Ovary (tissue), 7 donors: ENCODE measurements at regions not wholly inside any gene's neighbourhood (a gene's known extent, or its start where the extent isn't known, plus 50 kb on each side); places are given as distances from the start of the nearest gene placed in this dataset. TPM values are rescaled to one million over a fixed set of nuclear protein-coding genes. Genes with fewer than 3 reads are reported as not detected.

Source experiments
- DNase-seq, 5 donors: peaks; one replicate each; pipeline ENCODE4 v3.0.0-alpha.2; 2019 to 2020
- H3K27ac ChIP-seq, 2 donors: fragments of 200-600 bp; one replicate each; pipeline versions ENCODE4 v1.5.1 to v1.8.0; 2019 to 2022
- H3K27me3 ChIP-seq: fragments of 200-600 bp; one replicate; pipeline ENCODE4 v1.8.0; 2022
- H3K36me3 ChIP-seq: fragments of 200-600 bp; sonication (generic); one replicate; pipeline ENCODE4 v1.5.1; 2019
- H3K4me1 ChIP-seq: one replicate; pipeline ENCODE4 v1.8.1; 2013; ENCODE audit warnings: mild to moderate bottlenecking, moderate library complexity; ENCODE audit not compliant: insufficient read depth
- H3K4me3 ChIP-seq: fragments of 200-600 bp; sonication (generic); one replicate; pipeline ENCODE4 v1.5.1; 2017
- H3K9me3 ChIP-seq, 2 donors: fragments of 200-600 bp in 1 of 2; sonication (generic) in 1 of 2; one replicate each; pipeline versions ENCODE4 v1.5.1 to v1.8.1; 2013 to 2019; ENCODE audit warnings: mild to moderate bottlenecking in 1 of 2, moderate library complexity in 1 of 2
- EP300 ChIP-seq: sonication (generic); formaldehyde crosslinking; IDR thresholded peaks from one replicate; pipeline ENCODE4 v1.6.1; 2017; ENCODE audit warnings: antibody characterized with exemption
- POLR2A ChIP-seq: fragments of 450-650 bp; IDR thresholded peaks from one replicate; pipeline ENCODE4 v1.6.1; 2017; ENCODE audit warnings: antibody characterized with exemption, mild to moderate bottlenecking, moderate library complexity
- WGBS, 3 donors: extraction: QIAGEN DNeasy Blood & Tissue Kit in 1 of 3; methylation state at CpG; one replicate each; pipeline versions ENCODE4 v1.1.5 to v1.1.7; 2013 to 2017; 5-methylcytosine and 5-hydroxymethylcytosine counted together
- intact Hi-C, 4 donors: fragments of 100-400 bp; cut with DNase I; formaldehyde crosslinking; loops; one replicate each; pipeline versions ENCODE4 v1.11.0 to v1.15.1; 2022 to 2023
- small RNA-seq: library from RNA; depleted of rRNA; stranded (forward); fragments of <200 nt; gene quantifications from one replicate; pipeline ENCODE3, GENCODE V24; 2016
- TF ChIP-seq, protein P1 (sequence below), 3 donors: fragments of 450-650 bp in 2 of 3; fragments of 200-600 bp in 1 of 3; IDR thresholded peaks; one replicate each; pipeline versions ENCODE4 v1.5.1 to v1.8.0; 2016 to 2022; ENCODE audit warnings: antibody characterized with exemption in 3 of 3, mild to moderate bottlenecking in 1 of 3
- donor health status: DM: no; HTN: no; CAD: no; lungs with moderate emphysema.
- donor health status: DM: no; HTN: no; CAD: no.
- donor health status: Bipolar disorder and iron deficiency.
- donor health status: DM: no; HTN: no; CAD: no.
- donor health status: DM: yes; HTN: yes; CAD: no.

- H3K9me3 ChIP-seq, result no peaks in the 10 kb centered on the region
- TF ChIP-seq, protein P1, sequence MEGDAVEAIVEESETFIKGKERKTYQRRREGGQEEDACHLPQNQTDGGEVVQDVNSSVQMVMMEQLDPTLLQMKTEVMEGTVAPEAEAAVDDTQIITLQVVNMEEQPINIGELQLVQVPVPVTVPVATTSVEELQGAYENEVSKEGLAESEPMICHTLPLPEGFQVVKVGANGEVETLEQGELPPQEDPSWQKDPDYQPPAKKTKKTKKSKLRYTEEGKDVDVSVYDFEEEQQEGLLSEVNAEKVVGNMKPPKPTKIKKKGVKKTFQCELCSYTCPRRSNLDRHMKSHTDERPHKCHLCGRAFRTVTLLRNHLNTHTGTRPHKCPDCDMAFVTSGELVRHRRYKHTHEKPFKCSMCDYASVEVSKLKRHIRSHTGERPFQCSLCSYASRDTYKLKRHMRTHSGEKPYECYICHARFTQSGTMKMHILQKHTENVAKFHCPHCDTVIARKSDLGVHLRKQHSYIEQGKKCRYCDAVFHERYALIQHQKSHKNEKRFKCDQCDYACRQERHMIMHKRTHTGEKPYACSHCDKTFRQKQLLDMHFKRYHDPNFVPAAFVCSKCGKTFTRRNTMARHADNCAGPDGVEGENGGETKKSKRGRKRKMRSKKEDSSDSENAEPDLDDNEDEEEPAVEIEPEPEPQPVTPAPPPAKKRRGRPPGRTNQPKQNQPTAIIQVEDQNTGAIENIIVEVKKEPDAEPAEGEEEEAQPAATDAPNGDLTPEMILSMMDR (IDR thresholded peaks at IDR 0.05), result no peak
- TF ChIP-seq EP300 (no peak), POLR2A (no peak)
- 71 to 74% (median 72%) methylated on average over 2 of the region's 2 CpGs for WGBS, 3 donors
Measured at GRCh38 chr6:114398481-114398880, 55.7 kb upstream of the HS3ST5 start.

More at GRCh38 chr6:114398481-114398880, 55.7 kb upstream of the HS3ST5 start:
- no peak for DNase-seq
- Histone ChIP-seq H3K4me3 (no peak overlapping the region), H3K36me3 (no peaks in the 10 kb centered on the region), H3K27ac (no peak overlapping the region), H3K27me3 (no peaks in the 10 kb centered on the region), H3K4me1 (no peaks in the 10 kb centered on the region)
- intact Hi-C loops, result no loop called here

Small RNA genes lying in the stretch of these regions (small RNA-seq; reads per million reads assigned to genes)
- gene AL606845.1, result not detected
- gene RNU6-475P, result not detected
